ENCODE measurements at regions not wholly inside any gene's neighbourhood (a gene's known extent, or its start where the extent isn't known, plus 50 kb on each side); places are given as distances from the start of the nearest gene placed in this dataset.

- TF ChIP-seq CTCF (conservative IDR thresholded peaks at IDR 0.05) (no peak), ZFX (IDR thresholded peaks at IDR 0.05) (no peak)
Measured at GRCh38 chr17:13749891-13750235, 148.1 kb upstream of the HS3ST3A1 start.

All from C4-2B (cell line).